ENCODE measurements at regions not wholly inside any gene's neighbourhood (a gene's known extent, or its start where the extent isn't known, plus 50 kb on each side); places are given as distances from the start of the nearest gene placed in this dataset.

DNA sequence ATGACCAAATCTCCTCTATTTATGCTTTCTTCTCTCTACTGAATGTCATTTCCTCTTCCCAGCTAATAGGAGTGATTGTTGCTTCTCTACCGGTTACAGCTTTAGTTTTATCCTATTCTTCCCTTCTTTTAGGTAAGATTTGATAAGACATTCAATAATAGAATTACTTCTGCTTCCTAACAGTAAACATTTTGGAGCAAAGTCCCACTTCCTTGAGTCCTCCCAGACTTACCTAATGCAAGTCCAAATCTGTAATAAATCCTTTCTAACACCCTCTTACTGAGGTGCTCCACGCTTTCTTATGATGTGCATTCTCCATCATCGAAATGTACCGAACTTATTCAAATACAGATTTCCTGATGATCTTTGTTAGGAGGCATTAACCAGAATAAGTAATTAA is 79.2 kb upstream of the GPM6A start:
- TF ChIP-seq, protein P1, sequence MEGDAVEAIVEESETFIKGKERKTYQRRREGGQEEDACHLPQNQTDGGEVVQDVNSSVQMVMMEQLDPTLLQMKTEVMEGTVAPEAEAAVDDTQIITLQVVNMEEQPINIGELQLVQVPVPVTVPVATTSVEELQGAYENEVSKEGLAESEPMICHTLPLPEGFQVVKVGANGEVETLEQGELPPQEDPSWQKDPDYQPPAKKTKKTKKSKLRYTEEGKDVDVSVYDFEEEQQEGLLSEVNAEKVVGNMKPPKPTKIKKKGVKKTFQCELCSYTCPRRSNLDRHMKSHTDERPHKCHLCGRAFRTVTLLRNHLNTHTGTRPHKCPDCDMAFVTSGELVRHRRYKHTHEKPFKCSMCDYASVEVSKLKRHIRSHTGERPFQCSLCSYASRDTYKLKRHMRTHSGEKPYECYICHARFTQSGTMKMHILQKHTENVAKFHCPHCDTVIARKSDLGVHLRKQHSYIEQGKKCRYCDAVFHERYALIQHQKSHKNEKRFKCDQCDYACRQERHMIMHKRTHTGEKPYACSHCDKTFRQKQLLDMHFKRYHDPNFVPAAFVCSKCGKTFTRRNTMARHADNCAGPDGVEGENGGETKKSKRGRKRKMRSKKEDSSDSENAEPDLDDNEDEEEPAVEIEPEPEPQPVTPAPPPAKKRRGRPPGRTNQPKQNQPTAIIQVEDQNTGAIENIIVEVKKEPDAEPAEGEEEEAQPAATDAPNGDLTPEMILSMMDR (IDR thresholded peaks at IDR 0.05; ENCODE audit: insufficient read depth, low read length): no peak
- TF ChIP-seq POLR2AphosphoS5 (IDR thresholded peaks at IDR 0.05; ENCODE audit: low read depth) (no peak), GABPA (IDR thresholded peaks at IDR 0.05; ENCODE audit: low read depth) (no peak), SPI1 (IDR thresholded peaks at IDR 0.05; ENCODE audit: borderline replicate concordance, low read depth) (no peak)
- TF ChIP-seq, protein P2, sequence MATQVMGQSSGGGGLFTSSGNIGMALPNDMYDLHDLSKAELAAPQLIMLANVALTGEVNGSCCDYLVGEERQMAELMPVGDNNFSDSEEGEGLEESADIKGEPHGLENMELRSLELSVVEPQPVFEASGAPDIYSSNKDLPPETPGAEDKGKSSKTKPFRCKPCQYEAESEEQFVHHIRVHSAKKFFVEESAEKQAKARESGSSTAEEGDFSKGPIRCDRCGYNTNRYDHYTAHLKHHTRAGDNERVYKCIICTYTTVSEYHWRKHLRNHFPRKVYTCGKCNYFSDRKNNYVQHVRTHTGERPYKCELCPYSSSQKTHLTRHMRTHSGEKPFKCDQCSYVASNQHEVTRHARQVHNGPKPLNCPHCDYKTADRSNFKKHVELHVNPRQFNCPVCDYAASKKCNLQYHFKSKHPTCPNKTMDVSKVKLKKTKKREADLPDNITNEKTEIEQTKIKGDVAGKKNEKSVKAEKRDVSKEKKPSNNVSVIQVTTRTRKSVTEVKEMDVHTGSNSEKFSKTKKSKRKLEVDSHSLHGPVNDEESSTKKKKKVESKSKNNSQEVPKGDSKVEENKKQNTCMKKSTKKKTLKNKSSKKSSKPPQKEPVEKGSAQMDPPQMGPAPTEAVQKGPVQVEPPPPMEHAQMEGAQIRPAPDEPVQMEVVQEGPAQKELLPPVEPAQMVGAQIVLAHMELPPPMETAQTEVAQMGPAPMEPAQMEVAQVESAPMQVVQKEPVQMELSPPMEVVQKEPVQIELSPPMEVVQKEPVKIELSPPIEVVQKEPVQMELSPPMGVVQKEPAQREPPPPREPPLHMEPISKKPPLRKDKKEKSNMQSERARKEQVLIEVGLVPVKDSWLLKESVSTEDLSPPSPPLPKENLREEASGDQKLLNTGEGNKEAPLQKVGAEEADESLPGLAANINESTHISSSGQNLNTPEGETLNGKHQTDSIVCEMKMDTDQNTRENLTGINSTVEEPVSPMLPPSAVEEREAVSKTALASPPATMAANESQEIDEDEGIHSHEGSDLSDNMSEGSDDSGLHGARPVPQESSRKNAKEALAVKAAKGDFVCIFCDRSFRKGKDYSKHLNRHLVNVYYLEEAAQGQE (IDR thresholded peaks at IDR 0.05; ENCODE audit: insufficient replicate concordance, low read depth): no peak

Measured in HL-60 (cell line).